ENCODE measurements at regions not wholly inside any gene's neighbourhood (a gene's known extent, or its start where the extent isn't known, plus 50 kb on each side); places are given as distances from the start of the nearest gene placed in this dataset.
"Not testable (repeated sequence)": the region's sequence is repeated elsewhere in the genome, so short reads cannot be mapped to it uniquely, and the experiment has no call there.

DNA sequence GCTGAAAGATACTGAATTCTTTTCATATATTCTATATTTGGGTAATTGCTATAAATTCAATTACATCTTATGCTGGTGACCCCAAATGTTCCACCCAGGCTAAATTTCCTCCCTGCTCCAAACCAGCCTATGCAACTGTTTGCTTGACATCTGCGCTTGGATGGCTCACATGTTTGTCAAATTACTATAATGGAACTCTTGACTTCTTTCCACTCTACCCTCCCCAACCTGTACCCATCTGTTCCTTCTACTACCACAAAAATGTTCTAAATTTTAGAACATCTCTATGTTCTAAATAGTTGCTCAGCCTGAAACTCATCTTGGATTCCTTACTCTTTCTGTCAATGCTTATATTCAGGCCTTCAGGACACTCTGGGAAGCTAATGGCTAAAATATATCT lies 249.9 kb upstream of the SMIM30 start:
- no peak for DNase-seq
- Mint-ChIP-seq H3K27me3 (ENCODE audit: low read depth, poor library complexity) (no peaks in the 10 kb centered on the region), H3K9me3 (no peaks in the 10 kb centered on the region), H3K36me3 (ENCODE audit: low read depth) (no peaks in the 10 kb centered on the region), H3K4me1 (no peaks in the 10 kb centered on the region), H3K4me3 (no peak overlapping the region), H3K27ac (no peak overlapping the region)
- no peak for TF ChIP-seq CTCF (IDR thresholded peaks at IDR 0.05)

- Mint-ChIP-seq H3K4me1 (no peaks in the 10 kb centered on the region), H3K27ac (no peak overlapping the region), H3K9me3 (no peaks in the 10 kb centered on the region), H3K4me3 (no peak overlapping the region), H3K36me3 (ENCODE audit: low read depth) (no peaks in the 10 kb centered on the region), H3K27me3 (ENCODE audit: low read depth, poor library complexity) (no peaks in the 10 kb centered on the region)
- DNase-seq = no peak
- no peak for TF ChIP-seq CTCF (IDR thresholded peaks at IDR 0.05)
These were observed 248.8 kb upstream of the SMIM30 start for GRCh38 chr7:113367041-113367586.

DNA sequence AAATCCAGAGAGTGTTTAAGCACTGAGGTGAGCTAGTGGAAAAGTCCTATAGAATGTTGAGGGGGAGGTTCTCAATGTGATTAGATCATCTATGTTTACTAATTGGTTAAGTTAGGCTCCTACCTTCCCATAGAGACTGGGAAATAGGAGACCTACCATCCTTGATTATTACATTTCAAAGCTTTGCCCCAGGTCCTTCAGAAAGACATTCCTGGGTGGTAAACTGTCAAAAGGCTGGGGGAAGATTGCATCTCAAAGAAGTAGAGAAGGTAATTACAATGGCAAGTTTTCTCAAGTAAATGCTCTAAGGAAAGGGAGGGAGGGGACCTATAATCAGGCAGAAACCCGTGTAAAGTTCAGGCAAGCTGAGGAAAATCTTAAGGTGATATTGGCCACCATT lies 247.8 kb upstream of the SMIM30 start:
- no peak for DNase-seq
- no peak for TF ChIP-seq CTCF (IDR thresholded peaks at IDR 0.05)
- H3K27ac Mint-ChIP-seq = no peak overlapping the region
- no peak overlapping the region for H3K4me3 Mint-ChIP-seq
- H3K27me3 Mint-ChIP-seq (ENCODE audit: low read depth, poor library complexity) = no peaks in the 10 kb centered on the region
- H3K36me3 Mint-ChIP-seq (ENCODE audit: low read depth) = no peaks in the 10 kb centered on the region
- H3K4me1 Mint-ChIP-seq = no peaks in the 10 kb centered on the region
- H3K9me3 Mint-ChIP-seq = no peaks in the 10 kb centered on the region

DNA sequence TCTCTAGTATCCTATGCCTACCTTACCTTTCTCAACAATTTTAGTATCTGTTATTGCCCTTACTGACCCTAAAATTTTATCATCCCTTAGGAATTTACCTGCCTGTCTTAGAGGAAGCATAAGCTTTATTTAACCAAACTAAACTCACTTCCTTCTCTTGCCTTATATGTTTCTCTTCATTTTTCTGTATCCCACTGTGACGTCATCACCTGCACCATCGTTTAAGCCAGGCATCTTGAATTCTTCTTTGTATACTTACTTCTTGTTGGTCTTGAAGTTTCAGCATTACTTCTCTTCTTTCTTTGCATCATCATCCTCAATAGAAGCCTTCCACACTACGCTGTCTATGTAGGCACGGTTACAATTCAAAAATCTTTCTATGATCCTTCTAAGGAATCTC lies 231.0 kb upstream of the SMIM30 start:
- Mint-ChIP-seq H3K27me3 (ENCODE audit: low read depth, poor library complexity) (peaks cover 4% of the 10 kb centered on the region), H3K36me3 (ENCODE audit: low read depth) (no peaks in the 10 kb centered on the region), H3K9me3 (no peaks in the 10 kb centered on the region), H3K27ac (no peak overlapping the region), H3K4me1 (no peaks in the 10 kb centered on the region), H3K4me3 (no peak overlapping the region)
- DNase-seq = no peak
- no peak for TF ChIP-seq CTCF (IDR thresholded peaks at IDR 0.05)

DNA sequence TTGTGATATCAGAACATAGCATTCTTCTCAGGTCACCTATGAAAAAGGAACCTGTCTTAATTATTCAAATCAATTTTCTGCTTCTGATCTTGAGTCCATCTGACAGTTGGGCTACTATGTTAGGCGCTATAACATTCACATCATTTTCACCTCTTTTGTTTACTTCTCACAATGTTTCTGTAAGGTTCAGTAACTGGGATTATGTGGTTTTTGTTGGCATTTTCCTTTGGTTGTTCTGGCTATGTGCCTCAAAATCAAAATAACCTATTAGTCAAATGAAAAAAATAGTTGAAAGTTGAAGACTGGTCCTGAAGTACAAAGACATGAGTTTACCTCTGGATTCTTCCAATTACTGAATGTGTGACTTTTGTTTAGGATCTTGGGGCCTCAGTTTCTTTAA lies 221.3 kb upstream of the SMIM30 start:
- Mint-ChIP-seq H3K4me1 (no peaks in the 10 kb centered on the region), H3K9me3 (peaks cover 5% of the 10 kb centered on the region), H3K4me3 (no peak overlapping the region), H3K27me3 (ENCODE audit: low read depth, poor library complexity) (no peaks in the 10 kb centered on the region), H3K27ac (no peak overlapping the region), H3K36me3 (ENCODE audit: low read depth) (no peaks in the 10 kb centered on the region)
- no peak for TF ChIP-seq CTCF (IDR thresholded peaks at IDR 0.05)
- no peak for DNase-seq

DNA sequence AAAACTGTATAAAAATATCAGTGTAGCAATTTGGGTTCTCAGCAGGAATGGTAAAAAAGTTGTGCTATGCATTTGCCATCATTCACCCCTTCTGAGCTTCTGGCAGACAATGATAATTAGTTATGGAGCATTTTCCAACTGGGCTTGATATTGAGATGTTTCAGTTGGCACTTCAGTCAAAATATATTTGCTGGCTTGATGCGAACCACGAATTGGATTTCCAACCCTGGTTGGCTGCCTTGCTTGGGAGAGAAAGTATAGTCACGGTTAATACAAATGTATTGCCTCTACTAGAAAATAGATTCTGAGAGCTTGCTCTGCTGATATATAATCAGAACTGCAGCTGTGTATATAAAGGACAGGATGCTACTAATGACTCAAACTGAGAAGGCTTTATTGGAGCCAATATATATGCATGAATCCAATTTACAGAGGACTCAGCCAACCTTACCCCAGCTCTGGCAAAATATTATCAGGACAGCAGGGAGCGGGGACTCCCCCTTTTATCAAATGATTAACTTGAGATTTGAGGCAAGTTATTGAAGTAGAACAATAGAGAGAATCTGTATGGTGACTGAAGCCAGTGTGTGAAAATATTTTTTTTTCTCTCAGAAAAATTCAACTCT lies 219.8 kb upstream of the SMIM30 start:
- Mint-ChIP-seq H3K4me1 (no peaks in the 10 kb centered on the region), H3K27me3 (ENCODE audit: low read depth, poor library complexity) (no peaks in the 10 kb centered on the region), H3K4me3 (no peak overlapping the region), H3K27ac (no peak overlapping the region), H3K36me3 (ENCODE audit: low read depth) (no peaks in the 10 kb centered on the region), H3K9me3 (peaks cover 5% of the 10 kb centered on the region)
- DNase-seq = no peak
- no peak for TF ChIP-seq CTCF (IDR thresholded peaks at IDR 0.05)

GRCh38 chr7:113336838-113337237 lies 218.5 kb upstream of the SMIM30 start:
- H3K27me3 Mint-ChIP-seq (ENCODE audit: low read depth, poor library complexity); H3K27ac Mint-ChIP-seq; H3K4me1 Mint-ChIP-seq: not testable (repeated sequence)

More at GRCh38 chr7:113336838-113337237, 218.5 kb upstream of the SMIM30 start:
- H3K9me3 Mint-ChIP-seq; H3K36me3 Mint-ChIP-seq (ENCODE audit: low read depth); DNase-seq; H3K4me3 Mint-ChIP-seq: not testable (repeated sequence)

Data from nephron progenitor cell (in vitro differentiated cells).